Right lobe of liver (tissue), 4 donors: ENCODE measurements at regions not wholly inside any gene's neighbourhood (a gene's known extent, or its start where the extent isn't known, plus 50 kb on each side); places are given as distances from the start of the nearest gene placed in this dataset.

Source experiments
- POLR2A ChIP-seq: fragments of 450-650 bp; IDR thresholded peaks from one replicate; pipeline ENCODE4 v1.6.1; 2017; ENCODE audit warnings: antibody characterized with exemption, mild to moderate bottlenecking
- TF ChIP-seq, protein P1 (sequence below), 4 donors: fragments of 200-600 bp in 3 of 4; fragments of 450-650 bp in 1 of 4; IDR thresholded peaks; one replicate each; pipeline versions ENCODE4 v1.5.1 to v1.8.0; 2016 to 2022; ENCODE audit warnings: antibody characterized with exemption in 4 of 4, mild to moderate bottlenecking in 2 of 4
- donor health status: DM: no; HTN: no; CAD: no.
- donor health status: DM: no; HTN: no; CAD: no.
- donor health status: DM: no; HTN: yes; CAD: no.

DNA sequence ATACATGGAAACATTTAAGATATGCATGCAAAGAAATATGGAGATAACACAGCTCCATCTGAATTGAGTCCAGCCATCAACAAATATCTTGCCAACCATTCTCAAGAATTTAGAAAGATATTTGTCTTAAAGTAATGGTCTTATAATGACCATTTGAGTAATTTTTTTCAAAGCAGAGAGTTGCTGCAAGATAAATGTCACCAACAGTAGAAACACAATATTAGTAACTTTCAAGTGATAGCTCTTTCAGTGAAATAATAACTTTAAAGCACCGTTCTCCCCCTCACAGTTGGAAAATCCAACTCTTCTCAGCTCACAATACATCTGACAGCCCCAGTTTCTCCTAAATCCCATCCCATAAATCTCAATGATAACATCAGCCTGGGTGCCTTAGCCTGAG lies 481.0 kb upstream of the ADAMTS5 start:
- TF ChIP-seq, protein P1, sequence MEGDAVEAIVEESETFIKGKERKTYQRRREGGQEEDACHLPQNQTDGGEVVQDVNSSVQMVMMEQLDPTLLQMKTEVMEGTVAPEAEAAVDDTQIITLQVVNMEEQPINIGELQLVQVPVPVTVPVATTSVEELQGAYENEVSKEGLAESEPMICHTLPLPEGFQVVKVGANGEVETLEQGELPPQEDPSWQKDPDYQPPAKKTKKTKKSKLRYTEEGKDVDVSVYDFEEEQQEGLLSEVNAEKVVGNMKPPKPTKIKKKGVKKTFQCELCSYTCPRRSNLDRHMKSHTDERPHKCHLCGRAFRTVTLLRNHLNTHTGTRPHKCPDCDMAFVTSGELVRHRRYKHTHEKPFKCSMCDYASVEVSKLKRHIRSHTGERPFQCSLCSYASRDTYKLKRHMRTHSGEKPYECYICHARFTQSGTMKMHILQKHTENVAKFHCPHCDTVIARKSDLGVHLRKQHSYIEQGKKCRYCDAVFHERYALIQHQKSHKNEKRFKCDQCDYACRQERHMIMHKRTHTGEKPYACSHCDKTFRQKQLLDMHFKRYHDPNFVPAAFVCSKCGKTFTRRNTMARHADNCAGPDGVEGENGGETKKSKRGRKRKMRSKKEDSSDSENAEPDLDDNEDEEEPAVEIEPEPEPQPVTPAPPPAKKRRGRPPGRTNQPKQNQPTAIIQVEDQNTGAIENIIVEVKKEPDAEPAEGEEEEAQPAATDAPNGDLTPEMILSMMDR (IDR thresholded peaks at IDR 0.05): no peak
- TF ChIP-seq POLR2A: no peak
